NAMALWA (cell line): ENCODE measurements at regions not wholly inside any gene's neighbourhood (a gene's known extent, or its start where the extent isn't known, plus 50 kb on each side); places are given as distances from the start of the nearest gene placed in this dataset.
"Not testable (repeated sequence)": the region's sequence is repeated elsewhere in the genome, so short reads cannot be mapped to it uniquely, and the experiment has no call there.

Experiments used
- DNase-seq: peaks from one replicate; pipeline ENCODE4 v3.0.0-alpha.2; 2015; ENCODE audit warnings: low spot score

DNA sequence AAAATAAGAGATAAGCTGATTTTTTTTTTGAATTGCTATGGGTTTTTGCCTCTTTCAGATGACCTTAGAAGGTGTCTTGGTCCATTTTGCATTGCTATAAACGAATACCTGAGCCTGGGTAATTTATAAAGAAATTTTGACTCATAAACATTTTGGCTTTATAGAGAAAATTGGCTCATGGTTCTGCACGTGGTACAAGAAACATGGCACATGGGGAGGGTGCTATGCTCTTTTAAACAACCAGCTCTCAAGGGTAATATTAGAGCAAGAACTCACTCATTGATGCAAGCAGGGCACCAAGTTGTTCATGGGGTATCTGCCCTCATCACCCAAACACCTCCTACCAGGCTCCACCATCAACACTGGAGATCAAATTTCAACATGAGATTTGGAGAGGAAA is 408.8 kb downstream of the NUP35 start:
- no peak for DNase-seq

DNA sequence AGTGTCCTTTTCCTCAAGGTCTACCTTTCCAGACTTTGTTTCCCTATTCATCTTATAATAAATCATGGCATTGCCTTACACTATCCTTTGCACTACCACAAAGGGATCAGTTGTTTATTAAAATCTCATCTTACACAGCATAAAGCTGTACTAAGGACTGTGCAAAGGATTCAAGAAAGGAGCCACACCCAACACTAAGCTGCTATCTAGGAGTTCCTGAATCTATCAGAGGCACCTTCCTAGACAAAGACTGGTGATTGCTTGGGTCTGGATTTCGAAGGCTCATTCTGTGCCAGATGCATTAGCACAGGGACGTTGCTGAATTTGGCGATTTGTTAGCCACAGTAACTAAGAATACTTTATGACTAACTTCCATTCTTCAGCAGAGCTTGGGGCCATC is 412.0 kb downstream of the NUP35 start:
- no peak for DNase-seq

DNA sequence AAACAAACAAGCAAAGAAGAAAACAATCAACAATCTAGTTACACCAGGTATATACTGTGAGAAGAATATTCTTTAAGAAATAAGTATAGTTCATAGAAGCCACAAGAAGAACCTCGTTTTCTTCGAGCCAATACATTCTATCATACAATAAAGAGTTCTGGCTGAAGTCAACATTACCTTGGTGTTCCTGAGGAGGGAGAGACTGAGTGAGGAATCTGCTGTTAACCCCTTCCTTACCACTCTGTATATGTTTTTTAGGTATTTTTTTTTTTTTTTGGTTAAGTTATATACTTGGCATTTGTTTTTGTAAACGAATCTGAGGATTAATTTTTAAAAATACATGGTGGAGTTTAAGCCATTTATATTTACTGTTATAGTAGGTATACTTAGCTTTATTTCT is 412.5 kb downstream of the NUP35 start:
- DNase-seq = no peak

DNA sequence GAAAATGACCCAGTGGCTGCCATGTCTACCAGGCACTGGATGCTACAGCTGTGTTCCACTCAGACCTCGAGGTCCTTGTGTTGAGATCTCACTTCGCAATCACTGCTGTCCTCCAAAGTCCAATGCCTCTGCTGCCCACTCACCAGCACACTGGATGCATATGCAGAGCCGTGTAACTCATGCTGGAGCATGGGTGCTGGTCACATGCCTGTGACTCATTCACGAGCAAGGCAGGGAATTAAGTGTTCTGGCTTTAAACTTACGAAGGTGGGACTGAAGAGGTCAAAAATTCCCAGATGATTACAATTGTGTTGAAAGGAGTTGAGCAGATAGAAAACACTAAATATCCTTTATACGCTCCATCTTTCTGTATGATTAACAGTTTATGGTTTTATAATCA is 417.5 kb downstream of the NUP35 start:
- DNase-seq = no peak

DNA sequence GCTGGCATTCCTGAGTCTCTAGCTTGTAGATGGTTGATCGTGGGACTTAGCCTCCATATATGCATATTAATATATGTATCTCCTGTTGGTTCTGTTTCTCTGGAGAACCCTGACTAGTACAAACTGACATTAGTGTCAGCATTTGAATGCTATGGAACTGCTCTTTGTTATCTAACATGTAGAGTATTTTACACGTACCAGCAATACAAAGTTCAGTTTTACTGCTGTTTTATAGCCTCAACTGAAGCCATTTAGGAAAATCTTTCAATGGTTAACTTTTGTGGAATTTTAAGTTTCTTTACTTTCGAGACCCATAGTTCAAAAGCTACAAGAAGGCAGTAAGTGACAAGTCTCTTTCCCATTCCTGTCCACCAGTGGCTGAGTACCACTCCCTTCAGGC is 418.4 kb downstream of the NUP35 start:
- DNase-seq = no peak

DNA sequence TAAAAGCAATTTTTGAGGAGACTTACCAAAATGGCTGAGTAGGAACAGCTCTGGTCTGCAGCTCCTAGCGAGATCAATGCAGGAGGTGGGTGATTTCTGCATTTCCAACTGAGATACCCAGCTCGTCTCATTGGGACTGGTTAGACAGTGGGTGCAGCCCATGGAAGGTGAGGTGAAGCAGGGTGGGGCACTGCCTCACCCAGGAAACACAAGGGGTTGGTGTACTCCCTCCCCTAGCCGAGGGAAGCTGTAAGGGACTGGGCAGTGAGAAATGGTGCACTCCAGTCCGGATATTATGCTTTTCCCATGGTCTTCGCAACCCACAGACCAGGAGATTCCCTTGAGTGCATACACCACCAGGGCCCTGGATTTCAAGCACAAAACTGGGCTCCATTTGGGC is 419.0 kb downstream of the NUP35 start:
- no peak for DNase-seq

DNA sequence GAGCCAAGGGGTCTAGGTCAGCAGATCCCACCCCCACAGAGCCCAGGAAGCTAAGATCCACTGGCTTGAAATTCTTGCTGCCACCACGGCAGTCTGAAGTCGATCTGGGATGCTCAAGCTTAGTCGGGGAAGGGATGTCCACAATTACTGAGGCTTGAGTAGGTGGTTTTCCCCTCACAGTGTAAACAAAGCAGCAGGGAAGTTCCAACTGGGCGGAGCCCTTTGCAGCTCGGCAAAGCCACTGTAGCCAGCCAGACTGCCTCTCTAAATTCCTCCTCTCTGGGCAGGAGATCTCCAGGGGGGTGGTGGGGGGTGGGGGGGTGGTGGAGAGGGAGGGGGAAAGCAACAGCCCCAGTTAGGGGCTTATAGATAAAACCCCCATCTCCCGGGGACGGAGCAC is 419.5 kb downstream of the NUP35 start:
- no peak for DNase-seq

DNA sequence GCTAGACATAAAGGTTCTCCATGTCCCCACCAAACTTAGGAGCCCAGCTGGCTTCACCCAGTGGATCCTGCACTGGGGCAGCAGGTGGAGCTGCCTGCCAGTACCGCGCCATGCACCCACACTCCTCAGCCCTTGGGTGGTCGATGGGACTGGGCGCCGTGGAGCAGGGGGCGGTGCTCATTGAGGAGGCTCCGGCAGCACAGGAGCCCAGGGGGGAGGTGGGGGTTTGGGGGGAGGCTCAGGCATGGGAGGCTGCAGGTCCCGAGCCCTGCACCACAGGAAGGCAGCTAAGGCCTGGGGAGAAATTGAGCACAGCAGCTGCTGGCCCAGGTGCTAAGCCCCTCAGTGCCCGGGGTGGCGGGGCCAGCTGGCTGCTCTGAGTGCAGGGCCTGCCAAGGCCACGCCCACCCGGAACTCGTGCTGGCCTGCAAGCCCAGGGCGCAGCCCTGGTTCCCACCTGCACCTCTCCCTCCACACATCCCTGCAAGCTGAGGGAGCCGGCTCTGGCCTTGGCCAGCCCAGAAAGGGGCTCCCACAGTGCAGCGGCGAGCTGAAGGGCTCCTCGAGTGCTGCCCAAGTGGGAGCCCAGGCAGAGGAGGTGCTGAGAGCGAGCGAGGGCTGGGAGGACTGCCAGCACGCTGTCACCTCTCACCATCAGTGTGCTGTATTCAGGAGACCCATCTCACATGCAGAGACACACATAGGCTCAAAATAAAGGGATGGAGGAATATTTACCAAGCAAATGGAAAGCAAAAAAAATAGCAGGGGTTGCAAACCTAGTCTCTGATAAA is 422.5 kb downstream of the NUP35 start:
- DNase-seq = not testable (repeated sequence)

DNA sequence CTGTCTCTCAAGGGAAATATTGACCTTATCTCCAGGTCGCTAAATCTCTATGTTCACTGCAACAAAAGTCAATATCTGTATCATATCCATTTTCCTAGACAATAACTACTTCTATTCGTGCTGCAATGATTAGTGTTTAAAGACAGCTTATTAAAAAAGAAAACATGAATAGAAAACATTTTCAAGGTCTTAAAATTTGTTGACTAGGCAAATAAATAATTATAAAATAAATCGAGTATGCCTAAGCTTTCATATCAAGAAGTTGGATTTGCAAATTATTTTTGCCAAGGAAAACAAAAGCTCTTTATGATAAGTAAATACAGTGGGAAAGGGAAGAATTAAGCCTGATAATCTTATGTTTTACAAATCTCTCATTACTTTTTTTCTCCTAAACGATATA is 428.5 kb downstream of the NUP35 start:
- no peak for DNase-seq

DNA sequence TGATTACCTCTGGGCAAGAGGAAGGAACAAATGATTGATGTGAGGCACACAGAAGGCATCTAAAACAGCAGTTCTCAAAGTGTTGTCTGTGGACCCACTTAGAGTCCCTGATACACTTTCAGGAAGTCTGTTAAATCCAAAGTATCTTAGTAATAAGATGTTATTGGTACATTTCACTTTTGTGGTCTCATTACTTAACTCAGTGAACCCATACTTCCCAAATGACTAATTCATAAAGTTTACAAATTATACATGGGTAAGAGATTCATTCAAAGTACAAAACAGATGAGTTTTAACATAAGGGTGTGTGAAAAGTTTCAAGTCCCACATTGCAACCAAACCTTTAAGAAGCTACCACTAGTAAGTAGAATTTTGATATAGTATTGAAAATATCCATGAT is 440.5 kb downstream of the NUP35 start:
- no peak for DNase-seq

DNA sequence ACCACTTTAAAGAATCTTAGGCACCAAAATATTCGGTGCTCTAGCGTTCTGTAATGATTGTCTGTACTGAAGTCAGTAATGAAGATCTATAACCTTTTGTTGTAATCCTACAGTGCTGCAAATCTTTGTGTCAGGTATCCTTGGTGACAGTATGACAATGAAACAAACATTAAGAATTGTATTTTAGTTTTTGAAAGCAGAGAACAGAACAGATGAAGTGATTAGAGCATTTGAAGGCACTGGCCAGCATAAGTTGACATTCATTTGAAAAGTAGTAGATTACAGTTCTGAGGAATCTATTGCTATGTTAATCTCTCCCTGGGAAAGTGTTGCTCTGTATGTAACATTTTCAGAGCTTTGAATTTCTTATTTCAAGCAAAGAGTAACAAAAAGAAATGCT is 451.2 kb downstream of the NUP35 start:
- DNase-seq = no peak

DNA sequence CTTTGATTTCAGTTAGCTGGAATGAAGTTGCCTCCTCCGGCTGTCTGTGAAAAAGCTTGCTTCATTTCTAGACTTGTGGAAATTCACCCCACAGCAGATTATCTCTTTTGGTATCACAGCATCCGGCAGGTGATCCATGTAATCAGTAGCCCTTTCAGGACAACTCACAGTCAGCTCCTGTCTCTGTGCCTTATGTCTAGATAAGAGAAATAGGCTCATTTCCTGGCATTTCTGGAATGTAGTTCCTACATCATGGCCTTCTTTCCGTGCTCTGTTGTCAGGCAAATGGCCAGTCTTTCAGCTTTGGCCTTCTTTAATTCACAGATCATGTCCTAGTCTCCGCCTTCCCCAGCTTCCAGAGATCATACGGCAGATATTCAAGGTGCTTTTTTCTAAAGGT is 455.4 kb downstream of the NUP35 start:
- DNase-seq = no peak

DNA sequence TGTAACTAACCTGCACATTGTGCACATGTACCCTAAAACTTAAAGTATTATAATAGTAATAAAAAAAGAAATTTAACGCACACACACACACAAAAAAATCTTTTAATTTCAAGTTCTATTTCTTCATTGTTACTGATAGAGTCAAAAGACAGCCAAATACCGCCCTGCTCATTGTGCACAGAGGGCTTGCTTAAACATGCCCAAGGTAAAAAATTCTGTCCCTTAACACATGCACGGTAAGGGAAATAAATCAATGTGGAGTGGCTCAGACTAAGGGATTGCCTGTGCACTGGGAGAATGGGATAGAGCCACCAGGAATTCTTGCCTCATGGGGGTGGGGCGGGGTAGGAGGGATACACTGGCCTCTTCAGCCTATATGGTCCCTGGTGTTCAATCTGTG is 468.0 kb downstream of the NUP35 start:
- DNase-seq = no peak

DNA sequence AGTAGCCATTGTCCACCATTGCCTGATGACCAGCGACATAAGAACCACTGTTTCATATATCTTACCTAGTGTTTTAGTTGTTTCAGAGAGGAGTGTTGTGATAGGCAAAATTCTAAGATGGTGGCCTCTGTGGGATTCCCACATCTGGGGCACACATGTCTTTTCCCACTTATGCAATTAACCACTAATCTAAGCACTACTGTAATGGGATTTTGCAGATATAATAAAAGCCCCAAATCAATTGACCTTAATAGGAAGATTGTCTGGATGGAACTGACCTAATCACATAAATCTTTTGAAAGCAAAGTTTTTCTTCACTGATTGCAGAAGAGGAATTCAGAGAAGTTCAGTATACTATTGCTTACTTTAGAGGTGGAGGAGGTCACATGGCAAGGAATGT is 469.9 kb downstream of the NUP35 start:
- DNase-seq = no peak

DNA sequence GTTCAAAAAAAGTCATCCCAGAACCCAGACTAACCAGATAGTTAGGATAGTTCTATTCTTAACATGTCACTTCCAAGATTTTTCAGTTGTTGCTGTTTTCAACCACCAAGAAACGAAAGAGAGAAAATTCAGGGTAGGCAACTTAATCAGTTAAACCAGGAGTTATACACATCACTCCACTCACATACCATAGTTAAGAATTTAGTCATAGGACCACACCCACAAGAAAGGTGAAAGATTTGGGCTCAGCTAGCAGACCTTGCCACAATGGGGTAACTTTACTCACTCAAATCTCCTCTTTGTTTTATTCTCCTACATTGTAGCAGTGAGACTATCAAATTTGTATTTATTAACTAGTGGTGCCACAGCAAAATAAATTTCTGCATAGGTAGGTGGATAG is 473.6 kb downstream of the NUP35 start:
- no peak for DNase-seq

DNA sequence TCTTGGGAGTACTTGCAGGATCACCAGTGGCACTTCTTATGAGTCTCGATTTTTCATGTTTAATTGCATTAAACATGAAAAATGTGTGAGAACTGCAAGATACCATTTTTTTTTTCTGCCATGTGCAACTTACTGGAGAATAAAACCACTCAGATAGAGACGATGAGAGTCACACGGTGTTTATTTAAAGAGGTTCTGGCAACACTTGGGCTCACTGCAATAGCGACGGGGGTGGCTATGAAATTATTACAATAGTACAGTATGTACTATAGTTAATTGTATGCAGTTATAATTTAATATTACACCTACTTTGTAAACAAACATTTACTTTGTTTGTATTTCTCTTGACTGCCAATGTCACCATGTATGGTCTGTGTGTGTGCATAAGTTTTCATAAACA is 479.8 kb downstream of the NUP35 start:
- DNase-seq = no peak

DNA sequence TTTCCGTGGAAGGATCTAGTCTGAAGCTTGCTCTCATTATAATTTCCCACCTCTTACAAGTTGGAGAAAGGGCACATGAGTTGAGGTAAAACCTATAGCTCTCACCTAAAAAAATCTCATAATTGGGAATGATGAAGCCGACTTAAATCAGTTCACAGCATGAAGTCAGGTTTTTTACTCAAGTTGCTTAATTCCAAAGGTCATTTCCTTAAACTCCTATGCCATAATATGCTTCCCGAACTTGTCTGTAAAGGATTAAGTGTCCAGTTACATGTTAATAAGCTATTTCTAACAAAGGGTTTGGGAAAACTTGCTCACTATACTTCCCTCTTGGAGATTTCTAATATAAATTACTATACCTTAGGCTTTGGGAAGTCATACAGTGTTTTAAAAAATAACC is 481.2 kb downstream of the NUP35 start:
- DNase-seq = no peak

DNA sequence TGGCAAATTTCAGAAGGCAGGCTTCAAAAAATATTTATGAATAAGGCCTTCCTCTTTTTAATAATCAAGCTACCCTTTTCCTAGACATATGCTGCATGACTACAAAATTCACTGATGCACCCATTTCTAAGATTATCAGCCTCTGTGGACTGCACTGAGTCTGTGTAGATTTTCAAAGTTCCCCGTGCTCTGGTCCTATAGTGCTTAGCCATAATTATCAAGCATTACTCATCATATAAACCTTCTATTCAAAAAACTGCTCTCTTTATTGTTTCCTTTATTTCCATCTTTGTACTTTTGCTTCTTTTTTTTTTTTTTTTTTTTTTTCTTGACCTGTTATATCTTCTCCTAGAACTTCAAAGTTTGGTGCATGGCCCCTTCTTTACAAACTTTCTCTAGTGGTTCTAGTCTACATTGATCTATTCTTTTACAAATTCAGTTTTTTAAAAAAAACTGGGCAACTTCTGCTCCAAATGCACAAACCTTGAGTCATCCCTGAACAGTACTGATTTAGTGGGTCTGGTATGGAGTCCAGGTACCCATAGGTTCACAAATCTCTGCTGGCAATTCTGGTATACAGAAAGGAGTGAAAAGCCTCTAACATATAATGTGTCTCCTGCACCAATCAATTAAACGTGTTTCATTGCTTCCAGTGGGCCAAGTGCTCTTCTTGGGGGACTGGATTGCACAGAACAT is 481.9 kb downstream of the NUP35 start:
- no peak for DNase-seq

DNA sequence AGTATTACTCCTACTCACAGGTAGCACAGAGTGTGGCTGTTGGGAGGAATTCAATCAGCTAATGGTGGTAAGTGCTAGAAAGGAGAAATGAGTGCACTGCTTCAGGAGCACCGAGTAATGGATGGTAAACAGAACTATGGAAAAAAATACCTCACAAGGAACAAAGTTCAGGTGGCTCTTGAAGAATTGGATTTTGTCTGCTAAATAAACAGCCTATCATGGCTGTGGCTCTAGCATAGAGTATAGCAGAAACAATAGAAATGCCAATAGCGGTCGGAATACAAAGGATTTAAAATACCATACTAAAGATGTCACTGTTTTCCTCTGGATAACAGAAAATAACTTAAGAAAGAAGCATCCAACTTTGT is 482.5 kb downstream of the NUP35 start:
- DNase-seq = no peak

DNA sequence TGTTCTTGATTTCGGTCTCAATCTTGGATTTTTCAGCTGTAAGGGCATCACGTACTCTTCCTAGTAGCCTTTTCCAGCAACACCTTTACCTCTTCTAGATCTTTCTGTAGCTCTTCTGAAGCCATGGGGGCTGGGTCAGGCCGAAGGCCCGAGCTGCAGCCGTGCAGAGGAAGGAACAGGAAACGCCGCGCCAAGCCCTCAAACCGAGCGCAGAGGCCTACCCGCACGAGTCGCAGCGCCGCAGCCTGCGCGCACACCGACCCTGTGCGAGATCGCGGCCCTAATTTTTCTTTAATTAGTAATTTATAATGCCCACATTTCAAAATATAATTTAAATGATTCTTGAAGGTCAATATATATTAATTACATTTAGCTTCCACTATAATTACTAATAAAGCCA is 483.8 kb downstream of the NUP35 start:
- DNase-seq = no peak

DNA sequence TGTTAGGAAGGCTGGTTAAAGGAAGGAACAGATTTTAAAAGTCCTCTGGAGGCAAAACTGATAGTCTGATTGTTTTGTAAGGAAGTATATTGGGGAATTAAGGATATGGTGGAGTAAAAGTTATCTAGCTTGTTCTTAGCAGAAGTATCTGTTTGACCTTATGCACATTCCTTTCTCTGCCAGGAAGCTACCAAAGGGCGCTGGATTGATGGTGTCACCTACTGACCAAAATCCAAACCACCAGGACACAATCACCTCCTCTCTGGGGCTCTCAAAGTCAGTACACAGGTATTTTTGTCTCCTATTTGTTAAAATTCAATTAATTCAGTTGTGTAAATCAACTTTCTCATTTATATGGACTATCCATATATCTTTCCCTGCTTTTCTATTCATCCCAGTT is 484.5 kb downstream of the NUP35 start:
- no peak for DNase-seq

DNA sequence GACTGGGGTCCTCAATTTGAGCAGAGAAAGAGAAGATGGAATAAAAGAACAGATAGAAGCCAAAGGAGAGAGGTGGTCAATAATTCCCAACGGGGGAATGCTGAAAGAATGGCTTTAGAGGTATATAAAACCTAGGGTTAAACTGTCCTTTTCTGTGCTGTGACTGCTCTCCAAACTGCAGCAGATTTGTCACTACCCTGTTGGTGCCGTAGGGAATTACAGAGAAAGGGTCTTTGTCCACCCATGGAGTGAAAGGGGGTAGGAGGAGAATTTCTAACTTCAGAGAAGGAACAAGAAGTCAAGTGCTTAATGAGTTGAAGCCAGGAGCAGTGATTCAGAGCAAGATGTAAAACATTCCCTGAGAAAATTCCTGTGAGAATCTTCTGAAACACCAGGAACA is 486.5 kb downstream of the NUP35 start:
- peak; percentile 29 for DNase-seq

DNA sequence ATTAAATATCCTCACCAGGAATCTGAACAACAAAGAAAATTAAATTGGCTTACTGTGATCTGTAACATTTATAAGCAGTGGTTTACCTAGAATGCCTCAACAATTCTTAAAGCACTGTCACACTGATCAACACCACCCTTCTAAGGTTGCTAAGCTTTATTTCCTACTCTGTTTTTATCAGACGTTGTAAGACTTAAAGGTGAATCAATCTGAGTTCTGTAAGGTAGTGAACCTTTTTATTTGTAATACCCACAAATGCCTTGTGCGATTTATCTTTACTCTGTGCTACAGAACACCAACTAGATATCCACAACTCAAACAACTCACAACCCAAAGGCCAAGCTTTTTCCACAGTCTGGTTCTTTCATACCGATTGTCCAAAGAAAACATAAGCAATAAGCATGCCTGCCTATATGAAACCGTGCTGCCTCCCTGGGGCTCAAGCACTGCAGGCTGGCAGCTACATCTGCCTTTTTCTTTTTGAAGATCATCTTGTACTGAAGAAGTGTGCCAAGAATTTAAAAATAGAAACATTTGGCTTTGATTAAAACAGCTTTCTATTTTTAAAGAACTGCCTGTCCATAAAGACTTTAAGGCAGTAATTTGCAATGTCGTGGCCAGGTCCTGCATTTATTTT is 490.7 kb downstream of the NUP35 start:
- no peak for DNase-seq

DNA sequence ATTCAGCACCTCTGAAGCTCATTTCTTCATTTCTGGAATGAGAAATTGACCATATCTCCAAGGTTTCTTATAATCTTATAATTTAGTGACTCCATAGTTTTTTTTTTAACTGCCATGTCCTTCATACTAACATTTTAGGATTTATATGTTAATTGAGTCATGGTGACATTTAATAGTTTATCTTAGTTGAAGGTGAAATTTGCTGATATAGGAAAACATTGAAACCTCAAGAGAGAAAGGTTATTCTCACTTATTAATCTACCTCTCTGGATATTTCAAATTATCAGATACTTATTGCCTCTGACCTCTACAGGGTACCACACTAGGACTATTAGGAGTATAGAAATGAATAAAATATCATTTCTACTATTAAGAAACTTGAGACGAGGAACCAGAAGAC is 499.0 kb downstream of the NUP35 start:
- DNase-seq = no peak
